Mammary epithelial cell (primary cell): ENCODE measurements at regions not wholly inside any gene's neighbourhood (a gene's known extent, or its start where the extent isn't known, plus 50 kb on each side); places are given as distances from the start of the nearest gene placed in this dataset.

Source experiments
- CTCF ChIP-seq, 2 donors: IDR thresholded peaks in 1 of 2; conservative IDR thresholded peaks in 1 of 2; 2 replicates each; pipeline ENCODE4 v1.5.1; 2011 to 2012; ENCODE audit warnings: inconsistent platforms in 2 of 2, low read length in 2 of 2, mild to moderate bottlenecking in 2 of 2, control low read depth in 1 of 2, low read depth in 1 of 2; ENCODE audit not compliant: insufficient read depth in 1 of 2; ENCODE audit errors: extremely low read depth in 1 of 2
- EZH2 ChIP-seq: IDR thresholded peaks from 2 replicates; pipeline ENCODE4 v1.6.1; 2012; ENCODE audit warnings: low read length, inconsistent platforms, borderline replicate concordance

- no peak for TF ChIP-seq CTCF (conservative IDR thresholded peaks at IDR 0.05 in 1 of 2, IDR thresholded peaks at IDR 0.05 in 1 of 2; ENCODE audit: extremely low read depth in 1 of 2, insufficient read depth in 1 of 2, low read depth in 1 of 2, low read length in 2 of 2)
- no peak for TF ChIP-seq EZH2
These were observed 103.6 kb upstream of the CNKSR3 start for GRCh38 chr6:154614101-154614500.
